Neural progenitor cell (in vitro differentiated cells): ENCODE measurements at regions not wholly inside any gene's neighbourhood (a gene's known extent, or its start where the extent isn't known, plus 50 kb on each side); places are given as distances from the start of the nearest gene placed in this dataset.

Experiments used
- DNase-seq: peaks from one replicate; pipeline ENCODE4 v3.0.0-alpha.2; 2016; ENCODE audit warnings: low spot score
- H2AFZ ChIP-seq: fragments of 200-600 bp; sonication (generic); replicated peaks from 2 replicates; pipeline ENCODE4 v1.6.1; 2016; ENCODE audit warnings: antibody characterized with exemption
- H3F3A ChIP-seq: fragments of 200-600 bp; sonication (generic); 2 replicates; pipeline ENCODE4 v1.6.1; 2016; ENCODE audit warnings: antibody characterized with exemption, low read depth
- H3K27ac ChIP-seq: fragments of 200-600 bp; sonication (generic); 2 replicates; pipeline ENCODE4 v1.5.1; 2016; ENCODE audit warnings: mild to moderate bottlenecking
- H3K27me3 ChIP-seq: fragments of 200-600 bp; sonication (generic); 2 replicates; pipeline ENCODE4 v1.6.1; 2016; ENCODE audit warnings: mild to moderate bottlenecking, moderate library complexity
- H3K36me3 ChIP-seq: fragments of 200-600 bp; sonication (generic); 2 replicates; pipeline ENCODE4 v1.5.1; 2016
- H3K4me1 ChIP-seq: fragments of 200-600 bp; sonication (generic); 2 replicates; pipeline ENCODE4 v1.6.1; 2016; ENCODE audit warnings: mixed run types
- H3K4me2 ChIP-seq: fragments of 200-600 bp; sonication (generic); 2 replicates; pipeline ENCODE4 v1.6.1; 2016
- H3K4me3 ChIP-seq: fragments of 200-600 bp; sonication (generic); 2 replicates; pipeline ENCODE4 v1.5.1; 2016
- H3K79me2 ChIP-seq: fragments of 200-600 bp; sonication (generic); 2 replicates; pipeline ENCODE4 v1.6.1; 2016; ENCODE audit warnings: low read depth
- H3K9ac ChIP-seq: fragments of 200-600 bp; sonication (generic); 2 replicates; pipeline ENCODE4 v1.6.1; 2016
- H3K9me3 ChIP-seq: fragments of 200-600 bp; sonication (generic); 2 replicates; pipeline ENCODE4 v1.5.1; 2016; ENCODE audit warnings: low read depth
- H4K20me1 ChIP-seq: fragments of 200-600 bp; sonication (generic); 2 replicates; pipeline ENCODE4 v1.6.1; 2016; ENCODE audit warnings: low read depth
- H3K27ac Mint-ChIP-seq: 3 replicates; pipeline ENCODE4 v1.8.0; 2021; ENCODE audit warnings: mixed read lengths
- H3K27me3 Mint-ChIP-seq: 2 replicates; pipeline ENCODE4 v1.8.0; 2022; ENCODE audit warnings: low read depth, mild to moderate bottlenecking, inconsistent platforms, moderate library complexity, mixed read lengths; ENCODE audit not compliant: insufficient read depth
- H3K36me3 Mint-ChIP-seq: 3 replicates; pipeline ENCODE4 v1.8.0; 2021; ENCODE audit warnings: mixed read lengths
- H3K4me1 Mint-ChIP-seq: 3 replicates; pipeline ENCODE4 v1.8.0; 2021; ENCODE audit warnings: mixed read lengths
- H3K4me3 Mint-ChIP-seq: 3 replicates; pipeline ENCODE4 v1.8.0; 2021; ENCODE audit warnings: mild to moderate bottlenecking, moderate library complexity, mixed read lengths
- H3K9me3 Mint-ChIP-seq: 3 replicates; pipeline ENCODE4 v1.8.0; 2020; ENCODE audit warnings: mixed read lengths
- CTCF ChIP-seq: fragments of 200-600 bp; sonication (generic); IDR thresholded peaks from 2 replicates; pipeline ENCODE4 v1.5.1; 2017; ENCODE audit warnings: antibody characterized with exemption, mild to moderate bottlenecking
- EZH2 ChIP-seq: fragments of 200-600 bp; sonication (generic); IDR thresholded peaks from 2 replicates; pipeline ENCODE4 v1.6.1; 2017; ENCODE audit warnings: antibody characterized with exemption, mild to moderate bottlenecking, moderate library complexity
- EZH2phosphoT487 ChIP-seq: fragments of 200-600 bp; sonication (generic); IDR thresholded peaks from 2 replicates; pipeline ENCODE4 v1.6.1; 2017; ENCODE audit warnings: antibody characterized with exemption

DNA sequence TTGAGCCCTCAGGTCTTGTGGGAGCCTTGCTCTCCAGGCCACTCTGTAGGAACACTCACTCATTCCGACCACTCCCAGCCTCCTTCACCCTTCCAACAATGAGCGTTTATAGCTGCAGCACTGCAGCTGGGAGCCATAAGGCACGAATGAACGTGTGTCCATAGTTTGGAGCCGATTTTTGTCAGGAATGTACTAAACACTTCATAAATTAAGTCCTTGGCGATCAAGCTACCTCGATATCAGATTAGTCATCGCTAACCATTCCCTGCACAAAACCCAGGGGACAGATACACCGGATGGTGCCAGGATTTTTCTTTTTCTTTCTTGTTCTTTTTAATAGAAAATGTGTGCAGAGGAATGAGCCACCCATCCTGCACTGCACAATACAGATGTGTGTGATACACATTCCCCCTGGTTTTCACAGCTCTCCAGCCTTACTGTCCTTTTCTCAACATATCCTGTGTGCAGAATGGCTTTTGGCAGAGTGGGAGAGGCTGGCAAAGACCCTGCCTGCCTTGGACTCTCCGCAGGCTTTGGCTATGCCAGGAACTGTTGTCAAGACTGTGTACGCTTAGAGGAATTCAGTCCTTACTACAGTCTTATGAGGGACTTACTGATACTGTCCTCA lies 68.4 kb upstream of the ELAC2 start:
- Histone ChIP-seq H3K36me3 (no peaks in the 10 kb centered on the region), H3K27ac (no peak overlapping the region), H3K9ac (no peak overlapping the region), H3K4me1 (no peaks in the 10 kb centered on the region), H3F3A (no peaks in the 10 kb centered on the region), H3K4me2 (no peak overlapping the region), H3K9me3 (no peaks in the 10 kb centered on the region), H3K79me2 (no peaks in the 10 kb centered on the region), H2AFZ (no peak overlapping the region), H3K4me3 (no peak overlapping the region), H4K20me1 (no peaks in the 10 kb centered on the region), H3K27me3 (no peaks in the 10 kb centered on the region)
- Mint-ChIP-seq H3K9me3 (peaks cover 4% of the 10 kb centered on the region), H3K4me3 (no peak overlapping the region), H3K36me3 (no peaks in the 10 kb centered on the region), H3K27ac (no peak overlapping the region), H3K27me3 (peaks cover 3% of the 10 kb centered on the region), H3K4me1 (no peaks in the 10 kb centered on the region)
- TF ChIP-seq EZH2phosphoT487: no peak
- no peak for TF ChIP-seq CTCF
- no peak for TF ChIP-seq EZH2
- no peak for DNase-seq

- Histone ChIP-seq H2AFZ (no peak overlapping the region), H3K4me2 (no peak overlapping the region)
- H3K27me3 Mint-ChIP-seq: no peaks in the 10 kb centered on the region
Measured at GRCh38 chr17:13085578-13085977, 67.8 kb upstream of the ELAC2 start.

GRCh38 chr17:13084420-13084819 lies 66.6 kb upstream of the ELAC2 start:
- H3K9me3 Mint-ChIP-seq: peaks cover 4% of the 10 kb centered on the region

More at GRCh38 chr17:13085578-13085977, 67.8 kb upstream of the ELAC2 start:
- H3K27ac ChIP-seq: no peak overlapping the region
- DNase-seq: no peak
- no peaks in the 10 kb centered on the region for H3K4me1 Mint-ChIP-seq
- TF ChIP-seq EZH2: no peak
- TF ChIP-seq CTCF: no peak
- TF ChIP-seq EZH2phosphoT487: no peak
- no peak overlapping the region for H3K27ac Mint-ChIP-seq
- H3K4me3 ChIP-seq: no peak overlapping the region
- H3K9me3 ChIP-seq: no peaks in the 10 kb centered on the region
- no peaks in the 10 kb centered on the region for H3K4me1 ChIP-seq
- H3K9me3 Mint-ChIP-seq: peaks cover 4% of the 10 kb centered on the region
- H3K36me3 ChIP-seq: no peaks in the 10 kb centered on the region
- no peaks in the 10 kb centered on the region for H3K27me3 ChIP-seq
- H3K36me3 Mint-ChIP-seq: no peaks in the 10 kb centered on the region
- H3F3A ChIP-seq: no peaks in the 10 kb centered on the region
- no peaks in the 10 kb centered on the region for H3K79me2 ChIP-seq
- no peaks in the 10 kb centered on the region for H4K20me1 ChIP-seq
- H3K9ac ChIP-seq: no peak overlapping the region
- no peak overlapping the region for H3K4me3 Mint-ChIP-seq

More at GRCh38 chr17:13084420-13084819, 66.6 kb upstream of the ELAC2 start:
- H3F3A ChIP-seq: no peaks in the 10 kb centered on the region
- H3K27ac ChIP-seq: no peak overlapping the region
- DNase-seq: no peak
- Mint-ChIP-seq H3K4me3 (no peak overlapping the region), H3K27ac (no peak overlapping the region), H3K27me3 (no peaks in the 10 kb centered on the region), H3K36me3 (no peaks in the 10 kb centered on the region), H3K4me1 (no peaks in the 10 kb centered on the region)
- TF ChIP-seq EZH2 (no peak), EZH2phosphoT487 (no peak), CTCF (no peak)
- no peaks in the 10 kb centered on the region for H3K79me2 ChIP-seq
- no peak overlapping the region for H3K4me2 ChIP-seq
- no peaks in the 10 kb centered on the region for H4K20me1 ChIP-seq
- H3K36me3 ChIP-seq: no peaks in the 10 kb centered on the region
- H3K27me3 ChIP-seq: no peaks in the 10 kb centered on the region
- H3K9me3 ChIP-seq: no peaks in the 10 kb centered on the region
- no peak overlapping the region for H2AFZ ChIP-seq
- no peak overlapping the region for H3K4me3 ChIP-seq
- no peak overlapping the region for H3K9ac ChIP-seq
- no peaks in the 10 kb centered on the region for H3K4me1 ChIP-seq
